T-helper 17 cell (primary cell): ENCODE measurements at regions not wholly inside any gene's neighbourhood (a gene's known extent, or its start where the extent isn't known, plus 50 kb on each side); places are given as distances from the start of the nearest gene placed in this dataset.

Source experiments
- ATAC-seq: fragments of 150-1000 bp; cut with Tn5 transposase; 2 replicates; pipeline ENCODE4 v1.10.0; 2021; ENCODE audit warnings: mild to moderate bottlenecking, moderate library complexity
- DNase-seq, 3 donors: peaks; one replicate each; pipeline versions ENCODE4 v3.0.0 to v3.0.0-alpha.2; 2020 to 2021
- H3K9me3 ChIP-seq: one replicate; pipeline ENCODE4 v1.7.0; 2013; ENCODE audit warnings: low read length, mild to moderate bottlenecking; ENCODE audit not compliant: control insufficient read depth, poor library complexity, severe bottlenecking
- H3K27ac Mint-ChIP-seq: one replicate; pipeline ENCODE4 v1.8.0; 2022; ENCODE audit warnings: mild to moderate bottlenecking, moderate library complexity, mixed read lengths
- H3K27me3 Mint-ChIP-seq: one replicate; pipeline ENCODE4 v1.8.0; 2022; ENCODE audit warnings: mixed read lengths
- H3K36me3 Mint-ChIP-seq: one replicate; pipeline ENCODE4 v1.8.0; 2022; ENCODE audit warnings: low read depth, mixed read lengths
- H3K4me1 Mint-ChIP-seq: one replicate; pipeline ENCODE4 v1.8.0; 2022; ENCODE audit warnings: mild to moderate bottlenecking, mixed read lengths
- H3K4me3 Mint-ChIP-seq: one replicate; pipeline ENCODE4 v1.8.0; 2022; ENCODE audit warnings: mild to moderate bottlenecking, moderate library complexity, mixed read lengths

- no peak overlapping the region for H3K27ac Mint-ChIP-seq
- no peak for ATAC-seq
- no peaks in the 10 kb centered on the region for H3K4me1 Mint-ChIP-seq
- H3K27me3 Mint-ChIP-seq = no peaks in the 10 kb centered on the region
- H3K9me3 ChIP-seq = no peaks in the 10 kb centered on the region
- H3K4me3 Mint-ChIP-seq = no peak overlapping the region
- H3K36me3 Mint-ChIP-seq = no peaks in the 10 kb centered on the region
- no peak for DNase-seq
Observed at GRCh38 chr12:88884600-88884999, 304.3 kb upstream of the KITLG start.

- no peaks in the 10 kb centered on the region for H3K9me3 ChIP-seq
- H3K36me3 Mint-ChIP-seq = no peaks in the 10 kb centered on the region
- H3K4me3 Mint-ChIP-seq = no peak overlapping the region
- H3K4me1 Mint-ChIP-seq = no peaks in the 10 kb centered on the region
- H3K27me3 Mint-ChIP-seq = no peaks in the 10 kb centered on the region
- DNase-seq (no peak), ATAC-seq (no peak)
- H3K27ac Mint-ChIP-seq = no peak overlapping the region
Observed at GRCh38 chr12:88882662-88883061, 302.4 kb upstream of the KITLG start.

- no peak overlapping the region for H3K27ac Mint-ChIP-seq
- no peaks in the 10 kb centered on the region for H3K27me3 Mint-ChIP-seq
- H3K4me1 Mint-ChIP-seq = no peaks in the 10 kb centered on the region
- no peaks in the 10 kb centered on the region for H3K9me3 ChIP-seq
- no peaks in the 10 kb centered on the region for H3K36me3 Mint-ChIP-seq
- H3K4me3 Mint-ChIP-seq = no peak overlapping the region
- ATAC-seq (no peak), DNase-seq (no peak)
Observed at GRCh38 chr12:88880051-88880450, 299.8 kb upstream of the KITLG start.

- Mint-ChIP-seq H3K36me3 (no peaks in the 10 kb centered on the region), H3K4me3 (no peak overlapping the region), H3K4me1 (no peaks in the 10 kb centered on the region), H3K27ac (no peak overlapping the region), H3K27me3 (no peaks in the 10 kb centered on the region)
- ATAC-seq (no peak), DNase-seq (no peak)
- H3K9me3 ChIP-seq = no peaks in the 10 kb centered on the region
Observed at GRCh38 chr12:88878295-88878694, 298.0 kb upstream of the KITLG start.

GRCh38 chr12:88876857-88877256 is 296.6 kb upstream of the KITLG start:
- Mint-ChIP-seq H3K4me1 (no peaks in the 10 kb centered on the region), H3K27me3 (no peaks in the 10 kb centered on the region), H3K4me3 (no peak overlapping the region), H3K27ac (no peak overlapping the region), H3K36me3 (no peaks in the 10 kb centered on the region)
- no peak for DNase-seq
- no peaks in the 10 kb centered on the region for H3K9me3 ChIP-seq
- no peak for ATAC-seq

GRCh38 chr12:88870000-88870737 is 289.9 kb upstream of the KITLG start:
- DNase-seq (no peak), ATAC-seq (no peak)
- Mint-ChIP-seq H3K27ac (no peak overlapping the region), H3K36me3 (no peaks in the 10 kb centered on the region), H3K27me3 (no peaks in the 10 kb centered on the region), H3K4me1 (no peaks in the 10 kb centered on the region), H3K4me3 (no peak overlapping the region)
- H3K9me3 ChIP-seq = no peaks in the 10 kb centered on the region

GRCh38 chr12:88868050-88868449 is 287.8 kb upstream of the KITLG start:
- H3K9me3 ChIP-seq = no peaks in the 10 kb centered on the region
- ATAC-seq (no peak), DNase-seq (no peak)
- no peak overlapping the region for H3K27ac Mint-ChIP-seq
- no peaks in the 10 kb centered on the region for H3K36me3 Mint-ChIP-seq
- H3K27me3 Mint-ChIP-seq = no peaks in the 10 kb centered on the region
- no peak overlapping the region for H3K4me3 Mint-ChIP-seq
- H3K4me1 Mint-ChIP-seq = no peaks in the 10 kb centered on the region

GRCh38 chr12:88867510-88867909 is 287.2 kb upstream of the KITLG start:
- H3K27me3 Mint-ChIP-seq = no peaks in the 10 kb centered on the region
- no peaks in the 10 kb centered on the region for H3K36me3 Mint-ChIP-seq
- no peak for ATAC-seq
- no peaks in the 10 kb centered on the region for H3K9me3 ChIP-seq
- DNase-seq = no peak
- H3K4me3 Mint-ChIP-seq = no peak overlapping the region
- no peaks in the 10 kb centered on the region for H3K4me1 Mint-ChIP-seq
- no peak overlapping the region for H3K27ac Mint-ChIP-seq

GRCh38 chr12:88866881-88867280 is 286.6 kb upstream of the KITLG start:
- no peak for ATAC-seq
- DNase-seq = no peak
- H3K4me1 Mint-ChIP-seq = no peaks in the 10 kb centered on the region
- H3K36me3 Mint-ChIP-seq = no peaks in the 10 kb centered on the region
- no peak overlapping the region for H3K4me3 Mint-ChIP-seq
- no peak overlapping the region for H3K27ac Mint-ChIP-seq
- no peaks in the 10 kb centered on the region for H3K9me3 ChIP-seq
- no peaks in the 10 kb centered on the region for H3K27me3 Mint-ChIP-seq

- ATAC-seq = no peak
- no peak overlapping the region for H3K4me3 Mint-ChIP-seq
- no peaks in the 10 kb centered on the region for H3K27me3 Mint-ChIP-seq
Observed at GRCh38 chr12:88865537-88865936, 285.3 kb upstream of the KITLG start.

GRCh38 chr12:88860851-88861250 is 280.6 kb upstream of the KITLG start:
- Mint-ChIP-seq H3K4me1 (no peaks in the 10 kb centered on the region), H3K4me3 (no peak overlapping the region), H3K36me3 (no peaks in the 10 kb centered on the region), H3K27ac (no peak overlapping the region), H3K27me3 (no peaks in the 10 kb centered on the region)
- ATAC-seq = no peak
- H3K9me3 ChIP-seq = no peaks in the 10 kb centered on the region
- DNase-seq = no peak

More at GRCh38 chr12:88865537-88865936, 285.3 kb upstream of the KITLG start:
- no peak for DNase-seq
- Mint-ChIP-seq H3K36me3 (no peaks in the 10 kb centered on the region), H3K4me1 (no peaks in the 10 kb centered on the region), H3K27ac (no peak overlapping the region)
- no peaks in the 10 kb centered on the region for H3K9me3 ChIP-seq

- Mint-ChIP-seq H3K4me3 (no peak overlapping the region), H3K27me3 (no peaks in the 10 kb centered on the region), H3K4me1 (no peaks in the 10 kb centered on the region), H3K27ac (no peak overlapping the region), H3K36me3 (no peaks in the 10 kb centered on the region)
- DNase-seq (no peak), ATAC-seq (no peak)
- H3K9me3 ChIP-seq = no peaks in the 10 kb centered on the region
Observed at GRCh38 chr12:88856201-88856600, 275.9 kb upstream of the KITLG start.

- Mint-ChIP-seq H3K4me1 (no peaks in the 10 kb centered on the region), H3K27ac (no peak overlapping the region), H3K36me3 (no peaks in the 10 kb centered on the region), H3K27me3 (no peaks in the 10 kb centered on the region), H3K4me3 (no peak overlapping the region)
- DNase-seq (no peak), ATAC-seq (no peak)
- H3K9me3 ChIP-seq = no peaks in the 10 kb centered on the region
Observed at GRCh38 chr12:88855301-88855700, 275.0 kb upstream of the KITLG start.

- Mint-ChIP-seq H3K4me1 (no peaks in the 10 kb centered on the region), H3K4me3 (no peak overlapping the region), H3K36me3 (no peaks in the 10 kb centered on the region), H3K27me3 (no peaks in the 10 kb centered on the region), H3K27ac (no peak overlapping the region)
- DNase-seq = no peak
- no peak for ATAC-seq
- H3K9me3 ChIP-seq = no peaks in the 10 kb centered on the region
Observed at GRCh38 chr12:88854260-88854659, 274.0 kb upstream of the KITLG start.
